H1 (cell line): ENCODE measurements at regions not wholly inside any gene's neighbourhood (a gene's known extent, or its start where the extent isn't known, plus 50 kb on each side); places are given as distances from the start of the nearest gene placed in this dataset.

Experiments
- EP300 ChIP-seq, 2 experiments: IDR thresholded peaks; 1 replicate in 1 of 2; 2 replicates in 1 of 2; pipeline ENCODE4 v1.6.1; 2011 to 2012; ENCODE audit warnings: low read depth in 2 of 2, low read length in 2 of 2, mild to moderate bottlenecking in 2 of 2, borderline replicate concordance in 1 of 2, inconsistent platforms in 1 of 2, moderate library complexity in 1 of 2
- FOSL1 ChIP-seq: IDR thresholded peaks from 2 replicates; pipeline ENCODE4 v1.6.1; 2011; ENCODE audit warnings: mild to moderate bottlenecking, low read depth, low read length, moderate library complexity; ENCODE audit not compliant: insufficient read depth
- KDM5A ChIP-seq: fragments of 200-600 bp; IDR thresholded peaks from 2 replicates; pipeline ENCODE4 v1.7.1; 2012; ENCODE audit warnings: mild to moderate bottlenecking, low read length, inconsistent platforms, mixed read lengths
- TF ChIP-seq, protein P1 (sequence below): IDR thresholded peaks from 2 replicates; pipeline ENCODE4 v1.6.1; 2012; ENCODE audit warnings: low read length, inconsistent platforms

- TF ChIP-seq, protein P1, sequence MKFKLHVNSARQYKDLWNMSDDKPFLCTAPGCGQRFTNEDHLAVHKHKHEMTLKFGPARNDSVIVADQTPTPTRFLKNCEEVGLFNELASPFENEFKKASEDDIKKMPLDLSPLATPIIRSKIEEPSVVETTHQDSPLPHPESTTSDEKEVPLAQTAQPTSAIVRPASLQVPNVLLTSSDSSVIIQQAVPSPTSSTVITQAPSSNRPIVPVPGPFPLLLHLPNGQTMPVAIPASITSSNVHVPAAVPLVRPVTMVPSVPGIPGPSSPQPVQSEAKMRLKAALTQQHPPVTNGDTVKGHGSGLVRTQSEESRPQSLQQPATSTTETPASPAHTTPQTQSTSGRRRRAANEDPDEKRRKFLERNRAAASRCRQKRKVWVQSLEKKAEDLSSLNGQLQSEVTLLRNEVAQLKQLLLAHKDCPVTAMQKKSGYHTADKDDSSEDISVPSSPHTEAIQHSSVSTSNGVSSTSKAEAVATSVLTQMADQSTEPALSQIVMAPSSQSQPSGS: no peak
- TF ChIP-seq KDM5A (no peak), EP300 (IDR thresholded peaks at IDR 0.05; ENCODE audit: borderline replicate concordance in 1 of 2, low read depth in 2 of 2, low read length in 2 of 2) (no peak), FOSL1 (no peak)
Observed at GRCh38 chr2:236365258-236366048, 101.2 kb upstream of the ASB18 start (continued).
